ENCODE measurements at regions not wholly inside any gene's neighbourhood (a gene's known extent, or its start where the extent isn't known, plus 50 kb on each side); places are given as distances from the start of the nearest gene placed in this dataset.
"Not testable (repeated sequence)": the region's sequence is repeated elsewhere in the genome, so short reads cannot be mapped to it uniquely, and the experiment has no call there.

GRCh38 chr10:35958609-35959008, 316.5 kb upstream of the FZD8 start:
- not testable (repeated sequence) for H3K36me3 Mint-ChIP-seq; ATAC-seq (ENCODE audit: low read depth in 2 of 2); H3K27ac Mint-ChIP-seq; H3K27me3 ChIP-seq (ENCODE audit: control insufficient read depth, insufficient read depth, low read length); H3K4me3 ChIP-seq (ENCODE audit: low read depth, low read length); H3K36me3 ChIP-seq (ENCODE audit: control insufficient read depth, insufficient read depth, low read length); H3K27me3 Mint-ChIP-seq; DNase-seq; H3K4me1 ChIP-seq (ENCODE audit: control insufficient read depth, insufficient read depth, low read length, poor library complexity, severe bottlenecking); H3K9me3 ChIP-seq (ENCODE audit: control insufficient read depth in 2 of 2, low read length in 2 of 2); H3K27ac ChIP-seq (ENCODE audit: insufficient read depth, low read length, poor library complexity, severe bottlenecking); H3K4me1 Mint-ChIP-seq; H3K4me3 Mint-ChIP-seq
- H3K9me3 Mint-ChIP-seq: peaks cover 0 to 12% (median 3%) of the 10 kb centered on the region in 7 donors

GRCh38 chr10:35950701-35951100, 308.6 kb upstream of the FZD8 start:
- Histone ChIP-seq H3K9me3 (ENCODE audit: control insufficient read depth in 2 of 2, low read length in 2 of 2) (no peaks in the 10 kb centered on the region), H3K27me3 (ENCODE audit: control insufficient read depth, insufficient read depth, low read length) (no peaks in the 10 kb centered on the region), H3K27ac (ENCODE audit: insufficient read depth, low read length, poor library complexity, severe bottlenecking) (no peak overlapping the region), H3K4me3 (ENCODE audit: low read depth, low read length) (no peak overlapping the region), H3K4me1 (ENCODE audit: control insufficient read depth, insufficient read depth, low read length, poor library complexity, severe bottlenecking) (no peaks in the 10 kb centered on the region), H3K36me3 (ENCODE audit: control insufficient read depth, insufficient read depth, low read length) (no peaks in the 10 kb centered on the region)
- peaks cover 0 to 8% (median 1%) of the 10 kb centered on the region in 7 donors for H3K9me3 Mint-ChIP-seq
- DNase-seq: no peak
- H3K27ac Mint-ChIP-seq: no peak overlapping the region
- H3K36me3 Mint-ChIP-seq: no peaks in the 10 kb centered on the region
- H3K27me3 Mint-ChIP-seq: no peaks in the 10 kb centered on the region
- H3K4me3 Mint-ChIP-seq: no peak overlapping the region
- no peaks in the 10 kb centered on the region for H3K4me1 Mint-ChIP-seq
- no peak for ATAC-seq (ENCODE audit: low read depth in 2 of 2)

- Mint-ChIP-seq H3K9me3 (peaks cover 0 to 7% (median 1%) of the 10 kb centered on the region in 7 donors), H3K4me3 (no peak overlapping the region), H3K27ac (no peak overlapping the region), H3K27me3 (no peaks in the 10 kb centered on the region), H3K36me3 (no peaks in the 10 kb centered on the region), H3K4me1 (no peaks in the 10 kb centered on the region)
- H3K9me3 ChIP-seq (ENCODE audit: control insufficient read depth in 2 of 2, low read length in 2 of 2): no peaks in the 10 kb centered on the region
- no peaks in the 10 kb centered on the region for H3K36me3 ChIP-seq (ENCODE audit: control insufficient read depth, insufficient read depth, low read length)
- H3K27me3 ChIP-seq (ENCODE audit: control insufficient read depth, insufficient read depth, low read length): no peaks in the 10 kb centered on the region
- no peak overlapping the region for H3K27ac ChIP-seq (ENCODE audit: insufficient read depth, low read length, poor library complexity, severe bottlenecking)
- ATAC-seq (ENCODE audit: low read depth in 2 of 2) (no peak), DNase-seq (no peak)
- H3K4me3 ChIP-seq (ENCODE audit: low read depth, low read length): no peak overlapping the region
- H3K4me1 ChIP-seq (ENCODE audit: control insufficient read depth, insufficient read depth, low read length, poor library complexity, severe bottlenecking): no peaks in the 10 kb centered on the region
Observed at GRCh38 chr10:35950226-35950625, 308.1 kb upstream of the FZD8 start.

- no peaks in the 10 kb centered on the region for H3K4me1 Mint-ChIP-seq
- H3K36me3 Mint-ChIP-seq: no peaks in the 10 kb centered on the region
- H3K9me3 Mint-ChIP-seq: peaks cover 0 to 7% (median 1%) of the 10 kb centered on the region in 7 donors
- H3K27me3 Mint-ChIP-seq: no peaks in the 10 kb centered on the region
- Histone ChIP-seq H3K4me3 (ENCODE audit: low read depth, low read length) (no peak overlapping the region), H3K27ac (ENCODE audit: insufficient read depth, low read length, poor library complexity, severe bottlenecking) (no peak overlapping the region), H3K4me1 (ENCODE audit: control insufficient read depth, insufficient read depth, low read length, poor library complexity, severe bottlenecking) (no peaks in the 10 kb centered on the region), H3K9me3 (ENCODE audit: control insufficient read depth in 2 of 2, low read length in 2 of 2) (no peaks in the 10 kb centered on the region), H3K36me3 (ENCODE audit: control insufficient read depth, insufficient read depth, low read length) (no peaks in the 10 kb centered on the region), H3K27me3 (ENCODE audit: control insufficient read depth, insufficient read depth, low read length) (no peaks in the 10 kb centered on the region)
- H3K27ac Mint-ChIP-seq: no peak overlapping the region
- DNase-seq: no peak
- ATAC-seq (ENCODE audit: low read depth in 2 of 2): no peak
- H3K4me3 Mint-ChIP-seq: no peak overlapping the region
Observed at GRCh38 chr10:35949811-35950211, 307.7 kb upstream of the FZD8 start.

- Mint-ChIP-seq H3K36me3 (no peaks in the 10 kb centered on the region), H3K27me3 (no peaks in the 10 kb centered on the region), H3K27ac (no peak overlapping the region), H3K9me3 (peaks cover 0 to 5% (median 3%) of the 10 kb centered on the region in 7 donors), H3K4me1 (no peaks in the 10 kb centered on the region), H3K4me3 (no peak overlapping the region)
- Histone ChIP-seq H3K9me3 (ENCODE audit: control insufficient read depth in 2 of 2, low read length in 2 of 2) (no peaks in the 10 kb centered on the region), H3K27me3 (ENCODE audit: control insufficient read depth, insufficient read depth, low read length) (no peaks in the 10 kb centered on the region), H3K4me3 (ENCODE audit: low read depth, low read length) (no peak overlapping the region), H3K4me1 (ENCODE audit: control insufficient read depth, insufficient read depth, low read length, poor library complexity, severe bottlenecking) (no peaks in the 10 kb centered on the region), H3K36me3 (ENCODE audit: control insufficient read depth, insufficient read depth, low read length) (no peaks in the 10 kb centered on the region), H3K27ac (ENCODE audit: insufficient read depth, low read length, poor library complexity, severe bottlenecking) (no peak overlapping the region)
- ATAC-seq (ENCODE audit: low read depth in 2 of 2): no peak
- no peak for DNase-seq
Observed at GRCh38 chr10:35946556-35946955, 304.5 kb upstream of the FZD8 start.

- Mint-ChIP-seq H3K27me3 (no peaks in the 10 kb centered on the region), H3K4me1 (no peaks in the 10 kb centered on the region), H3K27ac (no peak overlapping the region), H3K9me3 (peaks cover 0 to 8% (median 4%) of the 10 kb centered on the region in 7 donors), H3K4me3 (no peak overlapping the region), H3K36me3 (no peaks in the 10 kb centered on the region)
- H3K27me3 ChIP-seq (ENCODE audit: control insufficient read depth, insufficient read depth, low read length): no peaks in the 10 kb centered on the region
- ATAC-seq (ENCODE audit: low read depth in 2 of 2) (no peak), DNase-seq (no peak)
- no peaks in the 10 kb centered on the region for H3K4me1 ChIP-seq (ENCODE audit: control insufficient read depth, insufficient read depth, low read length, poor library complexity, severe bottlenecking)
- no peak overlapping the region for H3K27ac ChIP-seq (ENCODE audit: insufficient read depth, low read length, poor library complexity, severe bottlenecking)
- H3K36me3 ChIP-seq (ENCODE audit: control insufficient read depth, insufficient read depth, low read length): no peaks in the 10 kb centered on the region
- H3K4me3 ChIP-seq (ENCODE audit: low read depth, low read length): no peak overlapping the region
- no peaks in the 10 kb centered on the region for H3K9me3 ChIP-seq (ENCODE audit: control insufficient read depth in 2 of 2, low read length in 2 of 2)
Observed at GRCh38 chr10:35942057-35942456, 300.0 kb upstream of the FZD8 start.

GRCh38 chr10:35940141-35941041, 298.3 kb upstream of the FZD8 start:
- H3K27ac Mint-ChIP-seq: no peak overlapping the region
- Histone ChIP-seq H3K9me3 (ENCODE audit: control insufficient read depth in 2 of 2, low read length in 2 of 2) (no peaks in the 10 kb centered on the region), H3K36me3 (ENCODE audit: control insufficient read depth, insufficient read depth, low read length) (no peaks in the 10 kb centered on the region), H3K4me1 (ENCODE audit: control insufficient read depth, insufficient read depth, low read length, poor library complexity, severe bottlenecking) (no peaks in the 10 kb centered on the region), H3K27me3 (ENCODE audit: control insufficient read depth, insufficient read depth, low read length) (no peaks in the 10 kb centered on the region), H3K27ac (ENCODE audit: insufficient read depth, low read length, poor library complexity, severe bottlenecking) (no peak overlapping the region), H3K4me3 (ENCODE audit: low read depth, low read length) (no peak overlapping the region)
- H3K4me3 Mint-ChIP-seq: no peak overlapping the region
- no peaks in the 10 kb centered on the region for H3K36me3 Mint-ChIP-seq
- peaks cover 0 to 9% (median 5%) of the 10 kb centered on the region in 7 donors for H3K9me3 Mint-ChIP-seq
- no peak for ATAC-seq (ENCODE audit: low read depth in 2 of 2)
- no peak for DNase-seq
- H3K27me3 Mint-ChIP-seq: no peaks in the 10 kb centered on the region
- no peaks in the 10 kb centered on the region for H3K4me1 Mint-ChIP-seq

- Mint-ChIP-seq H3K36me3 (no peaks in the 10 kb centered on the region), H3K4me3 (no peak overlapping the region), H3K27ac (no peak overlapping the region), H3K4me1 (no peaks in the 10 kb centered on the region), H3K9me3 (peaks cover 0 to 9% (median 4%) of the 10 kb centered on the region in 7 donors), H3K27me3 (no peaks in the 10 kb centered on the region)
- Histone ChIP-seq H3K9me3 (ENCODE audit: control insufficient read depth in 2 of 2, low read length in 2 of 2) (no peaks in the 10 kb centered on the region), H3K4me3 (ENCODE audit: low read depth, low read length) (no peak overlapping the region), H3K4me1 (ENCODE audit: control insufficient read depth, insufficient read depth, low read length, poor library complexity, severe bottlenecking) (no peaks in the 10 kb centered on the region), H3K36me3 (ENCODE audit: control insufficient read depth, insufficient read depth, low read length) (no peaks in the 10 kb centered on the region), H3K27ac (ENCODE audit: insufficient read depth, low read length, poor library complexity, severe bottlenecking) (no peak overlapping the region), H3K27me3 (ENCODE audit: control insufficient read depth, insufficient read depth, low read length) (no peaks in the 10 kb centered on the region)
- ATAC-seq (ENCODE audit: low read depth in 2 of 2) (no peak), DNase-seq (no peak)
Observed at GRCh38 chr10:35938160-35938559, 296.1 kb upstream of the FZD8 start.
